ENCODE measurements at regions not wholly inside any gene's neighbourhood (a gene's known extent, or its start where the extent isn't known, plus 50 kb on each side); places are given as distances from the start of the nearest gene placed in this dataset.

DNA sequence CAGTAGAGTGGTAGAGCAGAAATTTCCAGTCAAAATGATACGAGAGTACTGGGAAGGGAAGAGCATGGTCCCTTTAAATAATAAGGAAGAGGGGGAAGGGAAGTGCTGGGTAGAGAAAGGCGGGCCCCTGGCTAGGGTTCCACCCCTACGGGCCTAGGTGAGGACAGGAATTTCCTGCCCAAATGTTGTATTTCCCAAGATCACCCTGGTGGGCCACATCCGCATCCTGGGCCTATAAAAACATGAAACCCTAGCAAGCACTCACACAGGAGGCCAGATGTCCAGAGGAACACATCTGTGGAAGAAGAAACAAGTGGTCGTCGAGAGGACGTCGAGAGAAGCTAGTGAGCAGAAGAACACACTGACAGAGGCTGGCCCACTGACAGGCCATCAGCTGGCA lies 661.2 kb downstream of the SQOR start:
- no peak for ATAC-seq (ENCODE audit: poor library complexity)
- Mint-ChIP-seq H3K27me3 (no peaks in the 10 kb centered on the region), H3K36me3 (ENCODE audit: low read depth) (no peaks in the 10 kb centered on the region), H3K9me3 (no peaks in the 10 kb centered on the region), H3K4me3 (no peak overlapping the region), H3K4me1 (ENCODE audit: low read depth) (no peaks in the 10 kb centered on the region), H3K27ac (no peak overlapping the region)
- H3K27ac ChIP-seq (ENCODE audit: low read depth in 1 of 2, low read length in 2 of 2): no peak overlapping the region
- no peaks in the 10 kb centered on the region for H3K36me3 ChIP-seq (ENCODE audit: insufficient read depth, low read length)
- CTCF ChIA-PET: no interaction called here
- TF ChIP-seq, protein P1, sequence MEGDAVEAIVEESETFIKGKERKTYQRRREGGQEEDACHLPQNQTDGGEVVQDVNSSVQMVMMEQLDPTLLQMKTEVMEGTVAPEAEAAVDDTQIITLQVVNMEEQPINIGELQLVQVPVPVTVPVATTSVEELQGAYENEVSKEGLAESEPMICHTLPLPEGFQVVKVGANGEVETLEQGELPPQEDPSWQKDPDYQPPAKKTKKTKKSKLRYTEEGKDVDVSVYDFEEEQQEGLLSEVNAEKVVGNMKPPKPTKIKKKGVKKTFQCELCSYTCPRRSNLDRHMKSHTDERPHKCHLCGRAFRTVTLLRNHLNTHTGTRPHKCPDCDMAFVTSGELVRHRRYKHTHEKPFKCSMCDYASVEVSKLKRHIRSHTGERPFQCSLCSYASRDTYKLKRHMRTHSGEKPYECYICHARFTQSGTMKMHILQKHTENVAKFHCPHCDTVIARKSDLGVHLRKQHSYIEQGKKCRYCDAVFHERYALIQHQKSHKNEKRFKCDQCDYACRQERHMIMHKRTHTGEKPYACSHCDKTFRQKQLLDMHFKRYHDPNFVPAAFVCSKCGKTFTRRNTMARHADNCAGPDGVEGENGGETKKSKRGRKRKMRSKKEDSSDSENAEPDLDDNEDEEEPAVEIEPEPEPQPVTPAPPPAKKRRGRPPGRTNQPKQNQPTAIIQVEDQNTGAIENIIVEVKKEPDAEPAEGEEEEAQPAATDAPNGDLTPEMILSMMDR (IDR thresholded peaks at IDR 0.05): no peak
- no peaks in the 10 kb centered on the region for H3K9me3 ChIP-seq (ENCODE audit: control insufficient read depth in 1 of 2, insufficient read depth in 1 of 2, low read length in 2 of 2)
- intact Hi-C loops (cut with DNase I, micrococcal nuclease): no loop called here
- no peaks in the 10 kb centered on the region for H3K27me3 ChIP-seq (ENCODE audit: control insufficient read depth in 1 of 2, insufficient read depth in 2 of 2, low read length in 2 of 2)
- H3K4me1 ChIP-seq (ENCODE audit: insufficient read depth, low read length): no peaks in the 10 kb centered on the region
- H3K4me3 ChIP-seq (ENCODE audit: low read length): no peak overlapping the region
- DNase-seq: no peak
- POLR2A ChIA-PET: no interaction called here

DNA sequence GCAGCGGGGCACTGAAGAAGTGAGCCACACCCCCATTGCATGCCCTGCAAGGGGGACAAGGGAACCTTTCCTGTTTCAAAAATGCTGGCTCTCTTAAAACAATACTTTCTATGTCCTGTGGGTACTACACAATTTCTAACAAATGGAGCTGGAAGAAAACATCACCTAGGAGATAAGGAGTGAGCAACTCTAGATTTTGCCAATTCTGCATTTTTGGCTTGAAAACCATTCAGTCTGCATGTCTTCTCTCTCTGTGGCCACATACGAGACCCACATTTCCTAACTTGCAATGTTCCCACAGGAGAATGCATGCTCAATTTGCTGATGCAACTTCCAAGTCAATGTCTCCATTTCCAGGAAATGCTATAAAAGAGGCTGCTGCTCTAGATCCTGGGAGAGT lies 662.0 kb downstream of the SQOR start:
- CTCF ChIA-PET: no interaction called here

DNA sequence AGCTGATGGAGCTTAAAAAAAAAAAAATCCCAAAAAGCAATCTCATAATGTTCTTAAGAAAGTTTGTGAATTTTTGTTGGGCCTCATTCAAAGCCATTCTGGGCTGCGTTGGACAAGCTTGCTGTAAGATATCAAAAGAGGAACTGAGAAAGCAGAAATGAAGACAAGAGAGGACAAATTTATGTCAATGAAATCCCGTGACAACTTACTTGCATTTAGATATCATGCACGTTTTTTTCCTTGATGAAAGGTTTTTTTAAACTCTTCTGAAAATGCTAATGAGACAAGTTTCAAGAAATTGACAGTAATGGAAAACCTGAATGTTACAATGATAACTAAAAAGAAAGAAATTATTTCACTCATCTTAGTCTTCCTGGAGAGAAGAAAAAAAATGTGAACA lies 662.9 kb downstream of the SQOR start:
- peaks cover 7% of the 10 kb centered on the region for H3K27me3 Mint-ChIP-seq
- H3K9me3 Mint-ChIP-seq: no peaks in the 10 kb centered on the region
- no peaks in the 10 kb centered on the region for H3K4me1 Mint-ChIP-seq (ENCODE audit: low read depth)
- H3K36me3 ChIP-seq (ENCODE audit: insufficient read depth, low read length): no peaks in the 10 kb centered on the region
- ChIA-PET CTCF (no interaction called here), POLR2A (no interaction called here)
- H3K4me1 ChIP-seq (ENCODE audit: insufficient read depth, low read length): no peaks in the 10 kb centered on the region
- no peaks in the 10 kb centered on the region for H3K36me3 Mint-ChIP-seq (ENCODE audit: low read depth)
- H3K9me3 ChIP-seq (ENCODE audit: control insufficient read depth in 1 of 2, insufficient read depth in 1 of 2, low read length in 2 of 2): no peaks in the 10 kb centered on the region
- H3K27ac Mint-ChIP-seq: no peak overlapping the region
- TF ChIP-seq, protein P1 (IDR thresholded peaks at IDR 0.05): no peak
- no peak overlapping the region for H3K4me3 Mint-ChIP-seq
- DNase-seq: no peak
- intact Hi-C loops (cut with DNase I, micrococcal nuclease): no loop called here
- ATAC-seq (ENCODE audit: poor library complexity): no peak
- H3K27ac ChIP-seq (ENCODE audit: low read depth in 1 of 2, low read length in 2 of 2): no peak overlapping the region
- no peak overlapping the region for H3K4me3 ChIP-seq (ENCODE audit: low read length)
- H3K27me3 ChIP-seq (ENCODE audit: control insufficient read depth in 1 of 2, insufficient read depth in 2 of 2, low read length in 2 of 2): no peaks in the 10 kb centered on the region

More for the DNA sequence above, 662.0 kb downstream of the SQOR start:
- no peak for DNase-seq
- intact Hi-C loops (cut with DNase I, micrococcal nuclease): no loop called here
- ATAC-seq (ENCODE audit: poor library complexity): no peak
- H3K27me3 Mint-ChIP-seq: peaks cover 4% of the 10 kb centered on the region
- no peaks in the 10 kb centered on the region for H3K36me3 ChIP-seq (ENCODE audit: insufficient read depth, low read length)
- H3K27ac ChIP-seq (ENCODE audit: low read depth in 1 of 2, low read length in 2 of 2): no peak overlapping the region
- H3K27ac Mint-ChIP-seq: no peak overlapping the region
- H3K27me3 ChIP-seq (ENCODE audit: control insufficient read depth in 1 of 2, insufficient read depth in 2 of 2, low read length in 2 of 2): no peaks in the 10 kb centered on the region
- no peaks in the 10 kb centered on the region for H3K9me3 Mint-ChIP-seq
- no peaks in the 10 kb centered on the region for H3K4me1 ChIP-seq (ENCODE audit: insufficient read depth, low read length)
- no peak overlapping the region for H3K4me3 Mint-ChIP-seq
- no peak overlapping the region for H3K4me3 ChIP-seq (ENCODE audit: low read length)
- no peaks in the 10 kb centered on the region for H3K4me1 Mint-ChIP-seq (ENCODE audit: low read depth)
- H3K36me3 Mint-ChIP-seq (ENCODE audit: low read depth): no peaks in the 10 kb centered on the region
- POLR2A ChIA-PET: no interaction called here
- no peaks in the 10 kb centered on the region for H3K9me3 ChIP-seq (ENCODE audit: control insufficient read depth in 1 of 2, insufficient read depth in 1 of 2, low read length in 2 of 2)
- TF ChIP-seq, protein P1 (IDR thresholded peaks at IDR 0.05): no peak

Data from CD4-positive, alpha-beta T cell (primary cell).